ENCODE measurements at regions not wholly inside any gene's neighbourhood (a gene's known extent, or its start where the extent isn't known, plus 50 kb on each side); places are given as distances from the start of the nearest gene placed in this dataset.
"Not testable (repeated sequence)": the region's sequence is repeated elsewhere in the genome, so short reads cannot be mapped to it uniquely, and the experiment has no call there.

GRCh38 chr12:38016602-38017001, 300.0 kb upstream of the ALG10B start:
- DNase-seq, result no peak

DNA sequence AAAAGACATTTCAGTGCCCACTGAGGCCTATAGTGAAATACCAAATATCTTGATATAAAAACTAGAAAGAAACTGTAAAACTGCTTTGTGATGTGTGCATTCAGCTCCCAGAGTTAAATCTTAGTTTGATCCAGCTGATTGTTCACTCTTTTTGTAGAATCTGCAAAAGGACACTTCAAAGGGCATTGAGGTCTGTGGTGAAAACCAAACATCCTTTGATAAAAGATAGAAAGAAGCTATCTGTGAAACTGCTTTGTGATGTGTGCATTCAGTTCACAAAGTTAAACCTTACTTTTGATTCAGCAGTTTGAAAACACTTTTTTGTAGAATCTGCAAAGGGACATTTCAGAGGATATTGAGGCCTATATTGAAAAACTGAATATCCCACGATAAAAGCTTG, 290.7 kb upstream of the ALG10B start:
- no peak for DNase-seq

DNA sequence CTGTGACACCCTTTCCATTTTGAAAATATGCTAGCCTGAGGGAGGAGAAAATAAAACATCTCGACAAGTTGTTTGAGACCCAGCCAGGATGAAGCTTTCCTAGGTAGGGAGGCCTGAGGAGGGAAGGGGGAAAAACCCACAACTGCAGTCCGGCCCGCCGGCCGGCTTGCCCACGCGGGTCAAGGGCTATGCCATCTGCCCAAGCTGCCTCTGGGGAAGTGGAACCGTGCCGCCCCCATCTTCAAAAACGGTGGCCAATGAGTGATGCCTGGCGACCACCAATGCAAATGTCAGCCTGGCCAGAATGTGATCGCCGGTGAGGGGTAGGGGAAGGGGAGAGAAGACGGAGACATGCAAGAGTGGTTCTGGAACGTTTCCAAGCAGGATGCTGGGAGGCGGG, 263.5 kb upstream of the ALG10B start:
- no peak for DNase-seq

DNA sequence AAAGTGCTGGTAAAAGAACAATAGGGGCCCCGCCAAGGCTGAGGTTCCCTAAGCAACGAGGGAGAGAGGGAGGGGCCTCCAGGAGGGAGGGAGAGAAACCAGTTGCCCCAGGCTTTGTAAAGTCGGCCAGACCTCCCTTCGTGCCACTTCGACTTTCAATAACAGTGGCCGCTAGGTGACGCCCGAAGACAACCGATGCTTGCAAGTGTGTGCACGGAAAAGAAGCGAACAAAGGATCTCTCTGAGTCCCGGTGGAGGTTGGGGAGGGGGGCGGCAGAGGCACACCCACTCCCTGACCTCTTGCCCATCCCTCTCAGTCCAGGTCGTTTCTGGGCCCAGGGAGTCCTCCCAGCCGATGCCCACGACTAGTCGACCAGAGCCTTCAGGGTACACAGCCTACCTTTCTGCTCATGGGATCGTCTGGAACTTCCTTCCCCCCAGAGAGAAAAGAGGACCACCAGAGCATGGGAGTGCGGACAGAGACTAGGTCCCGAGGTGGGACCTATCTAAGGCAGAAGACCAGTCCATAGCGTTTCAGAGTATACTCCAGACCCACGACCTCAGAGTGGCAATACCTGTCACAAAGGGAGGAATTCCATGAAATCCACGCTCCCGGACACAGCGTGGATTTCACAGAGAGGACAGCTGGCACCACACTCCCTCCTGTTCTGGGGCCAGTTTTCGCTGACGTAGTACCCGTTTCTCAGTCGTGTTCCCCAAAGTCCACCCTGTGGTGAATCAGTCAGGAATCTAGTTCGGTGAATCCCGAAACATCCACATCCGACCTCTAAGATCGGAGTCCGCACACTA, 262.7 kb upstream of the ALG10B start:
- DNase-seq, result peak in 1 of 56 donors; percentile 5

- DNase-seq, result no peak
These were observed 259.6 kb upstream of the ALG10B start for GRCh38 chr12:38056701-38057689.

- no peak for DNase-seq
These were observed 216.9 kb upstream of the ALG10B start for GRCh38 chr12:38099686-38100085.

DNA sequence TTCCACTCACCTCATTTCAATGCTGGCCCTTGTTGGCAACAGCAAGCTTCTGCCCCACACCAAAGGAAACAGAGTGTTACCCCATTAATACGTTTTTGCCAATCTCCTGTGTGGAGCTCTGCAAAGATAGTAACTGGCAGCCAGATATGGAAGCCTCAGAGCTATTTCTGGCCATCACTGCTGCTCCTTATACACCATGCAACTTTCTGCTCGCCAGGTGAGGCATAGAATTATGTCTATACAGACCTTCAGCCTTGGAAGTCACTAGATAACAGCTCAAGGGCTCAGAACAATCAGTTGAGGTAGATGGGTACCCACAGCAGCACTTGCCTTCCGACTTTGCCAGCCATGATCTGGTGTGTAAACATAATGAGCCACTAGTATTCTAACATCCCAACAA, 214.8 kb upstream of the ALG10B start:
- DNase-seq, result no peak

DNA sequence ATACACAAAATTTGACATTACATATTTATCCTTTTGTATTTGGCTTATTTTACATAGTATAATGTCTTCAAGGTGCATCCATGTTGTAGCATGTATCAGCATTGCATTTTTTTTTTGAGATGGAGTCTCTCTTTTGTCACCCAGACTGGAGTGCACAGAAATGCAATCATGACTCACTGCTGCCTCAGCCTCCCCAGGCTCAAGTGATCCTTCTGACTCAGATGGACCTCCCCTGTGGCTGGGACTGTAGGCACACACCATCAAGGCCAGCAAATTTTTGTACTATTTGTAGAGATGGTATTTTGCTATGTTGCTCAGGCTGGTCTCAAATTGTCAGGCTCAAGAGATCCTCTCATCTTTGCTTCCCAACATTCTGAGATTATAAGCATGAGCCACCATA, 214.4 kb upstream of the ALG10B start:
- no peak for DNase-seq

GRCh38 chr12:38110026-38110699, 206.4 kb upstream of the ALG10B start:
- no peak for DNase-seq

DNA sequence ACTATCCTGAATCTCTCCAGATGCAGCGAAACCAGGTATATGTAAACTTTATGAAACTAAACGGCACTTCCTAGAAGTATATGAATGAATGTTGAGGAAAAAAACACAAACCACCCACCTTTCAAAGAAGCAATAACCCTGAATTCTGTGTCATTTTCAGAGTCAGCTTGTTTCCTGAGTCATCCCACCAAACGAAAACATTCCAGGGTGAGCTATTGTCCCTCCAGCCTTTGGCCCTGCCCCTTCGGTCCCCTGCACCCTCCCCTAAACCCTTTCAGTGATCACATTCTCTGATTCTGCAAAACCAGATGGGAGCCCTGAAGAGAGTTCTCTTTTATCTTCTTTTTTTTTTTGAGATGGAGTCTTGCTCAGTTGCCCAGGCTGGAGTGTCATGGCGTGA, 202.6 kb upstream of the ALG10B start:
- DNase-seq, result no peak

DNA sequence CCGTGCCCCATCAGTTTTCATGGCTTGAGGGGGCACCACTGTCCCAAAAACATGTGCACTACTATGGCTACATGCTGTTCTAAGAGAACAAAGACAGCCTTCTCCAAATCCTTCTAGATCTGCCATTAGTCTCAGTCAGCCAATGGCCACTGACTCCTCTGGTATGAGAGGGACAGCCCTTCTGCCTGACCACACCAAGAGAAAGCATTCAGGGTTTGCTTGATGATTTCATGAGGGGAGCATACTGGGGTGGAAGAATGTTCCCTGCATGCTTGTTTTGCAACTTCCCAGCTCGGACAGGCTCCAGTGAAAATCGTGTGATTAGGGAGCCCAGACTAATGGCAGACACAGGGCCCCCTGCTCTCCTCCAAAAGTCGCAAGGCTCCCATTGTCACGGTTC, 199.6 kb upstream of the ALG10B start:
- no peak for DNase-seq

DNA sequence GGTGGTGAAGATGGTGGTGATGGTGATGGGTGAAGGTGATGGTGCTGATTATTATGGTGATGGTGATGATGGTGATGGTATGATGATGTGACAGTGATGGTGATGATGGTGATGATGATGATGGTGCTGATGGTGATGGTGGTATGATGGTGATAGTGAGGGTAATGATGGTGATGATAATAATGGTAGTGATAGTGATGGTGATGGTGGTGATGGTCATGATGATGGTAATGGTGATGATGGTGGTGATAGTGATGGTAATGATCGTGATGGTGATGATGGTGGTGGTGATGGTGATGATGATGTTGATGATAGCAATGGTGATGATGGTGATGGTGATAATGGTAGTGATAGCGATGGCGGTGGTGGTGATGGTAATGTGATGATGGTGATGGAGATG, 197.9 kb upstream of the ALG10B start:
- no peak for DNase-seq

GRCh38 chr12:38120438-38120837, 196.1 kb upstream of the ALG10B start:
- no peak for DNase-seq

DNA sequence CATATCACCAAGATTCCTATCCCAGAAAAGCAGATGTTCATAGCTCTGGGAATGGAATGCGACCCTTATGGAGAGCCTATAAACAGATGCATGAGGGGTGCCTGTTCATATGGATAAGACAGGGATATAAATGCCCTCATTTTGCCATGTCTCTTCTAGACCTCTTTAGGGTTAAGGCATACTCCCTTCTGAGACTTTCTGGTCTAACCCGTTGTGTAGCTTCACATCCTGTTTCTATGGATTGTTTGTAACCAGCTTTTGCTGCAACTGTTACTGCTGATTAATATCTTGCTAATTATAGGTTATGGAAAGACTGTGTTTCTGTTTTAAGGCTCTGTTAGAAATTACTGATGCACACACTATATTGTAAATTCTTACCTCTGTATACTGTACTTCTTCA, 193.5 kb upstream of the ALG10B start:
- DNase-seq, result not testable (repeated sequence)

- no peak for DNase-seq
These were observed 192.9 kb upstream of the ALG10B start for GRCh38 chr12:38123566-38124246.

GRCh38 chr12:38124247-38125012, 192.1 kb upstream of the ALG10B start:
- DNase-seq, result no peak

- DNase-seq, result no peak
These were observed 184.4 kb upstream of the ALG10B start for GRCh38 chr12:38132139-38132538.

GRCh38 chr12:38137287-38137686, 179.3 kb upstream of the ALG10B start:
- DNase-seq, result no peak

DNA sequence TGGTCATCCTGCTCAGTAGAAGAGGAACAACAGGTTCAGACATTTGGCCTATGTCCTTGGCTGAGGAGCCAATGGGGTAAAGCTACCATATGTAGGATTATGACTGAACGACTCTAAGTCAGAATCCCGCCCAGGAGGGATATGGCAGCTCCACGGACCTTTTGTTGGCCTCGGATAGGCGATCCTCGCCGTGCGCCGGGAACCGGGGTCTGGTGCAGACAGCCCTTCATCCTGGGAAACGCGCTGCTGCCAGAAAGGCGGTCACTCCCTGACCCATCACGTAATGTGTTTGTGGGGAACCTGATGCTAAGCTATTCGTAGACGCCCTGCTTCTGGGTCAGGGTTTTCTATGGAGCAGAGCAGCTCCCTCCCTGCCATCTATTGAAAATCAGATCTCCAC, 178.9 kb upstream of the ALG10B start:
- no peak for DNase-seq
